Right forelimb (tissue), 1 donor: ENCODE measurements at regions not wholly inside any gene's neighbourhood (a gene's known extent, or its start where the extent isn't known, plus 50 kb on each side); places are given as distances from the start of the nearest gene placed in this dataset.
A peak's percentile ranks its signal among the peaks of the same experiment; 100 is the strongest.

Experiments
- DNase-seq: peaks from one replicate; pipeline ENCODE4 v3.0.0-alpha.2; 2018

- peak; percentile 36 for DNase-seq
Measured at GRCh38 chr9:129278391-129279237, 100.6 kb upstream of the IER5L start.

GRCh38 chr9:129276486-129277230, 98.6 kb upstream of the IER5L start:
- DNase-seq: peak; percentile 35

GRCh38 chr9:129275626-129276247, 97.7 kb upstream of the IER5L start:
- peak; percentile 22 for DNase-seq

GRCh38 chr9:129273941-129274684, 96.1 kb upstream of the IER5L start:
- DNase-seq: peak; percentile 38

GRCh38 chr9:129273136-129273895, 95.3 kb upstream of the IER5L start:
- DNase-seq: peak; percentile 21

- DNase-seq: peak; percentile 26
Measured at GRCh38 chr9:129272348-129273025, 94.4 kb upstream of the IER5L start.

GRCh38 chr9:129270903-129271431, 92.9 kb upstream of the IER5L start:
- peak; percentile 41 for DNase-seq

GRCh38 chr9:129270205-129270604, 92.1 kb upstream of the IER5L start:
- no peak for DNase-seq

GRCh38 chr9:129267141-129267540, 89.1 kb upstream of the IER5L start:
- no peak for DNase-seq

- DNase-seq: no peak
Measured at GRCh38 chr9:129266536-129266935, 88.5 kb upstream of the IER5L start.

- no peak for DNase-seq
Measured at GRCh38 chr9:129264388-129264787, 86.3 kb upstream of the IER5L start.

GRCh38 chr9:129263836-129264235, 85.8 kb upstream of the IER5L start:
- DNase-seq: no peak

GRCh38 chr9:129262261-129262660, 84.2 kb upstream of the IER5L start:
- DNase-seq: no peak

GRCh38 chr9:129259375-129259774, 81.3 kb upstream of the IER5L start:
- DNase-seq: no peak

GRCh38 chr9:129258823-129259301, 80.8 kb upstream of the IER5L start:
- no peak for DNase-seq

- DNase-seq: peak; percentile 90
Measured at GRCh38 chr9:129258124-129258822, 80.2 kb upstream of the IER5L start.

GRCh38 chr9:129256959-129257713, 79.1 kb upstream of the IER5L start:
- no peak for DNase-seq

GRCh38 chr9:129254566-129255287, 76.7 kb upstream of the IER5L start:
- no peak for DNase-seq
